ENCODE measurements at regions not wholly inside any gene's neighbourhood (a gene's known extent, or its start where the extent isn't known, plus 50 kb on each side); places are given as distances from the start of the nearest gene placed in this dataset.

GRCh38 chr16:79500286-79500685, 100.3 kb downstream of the MAF start (continued):
- no peak for TF ChIP-seq CTCF (IDR thresholded peaks at IDR 0.05; ENCODE audit: control extremely low read depth in 1 of 3, insufficient read depth in 1 of 3, low read depth in 1 of 3, low read length in 3 of 3)

Data from H1 (cell line).